CD4-positive, alpha-beta T cell treated with Interleukin-6 at 100 ng/mL for 8 hours (primary cell): ENCODE measurements at regions not wholly inside any gene's neighbourhood (a gene's known extent, or its start where the extent isn't known, plus 50 kb on each side); places are given as distances from the start of the nearest gene placed in this dataset.
"Not testable (repeated sequence)": the region's sequence is repeated elsewhere in the genome, so short reads cannot be mapped to it uniquely, and the experiment has no call there.

Experiments
- DNase-seq: peaks from one replicate; pipeline ENCODE4 v3.0.0-alpha.2; 2020; ENCODE audit warnings: mixed read lengths, low spot score

GRCh38 chr15:91356083-91356482 is 256.0 kb downstream of the SV2B start:
- no peak for DNase-seq

DNA sequence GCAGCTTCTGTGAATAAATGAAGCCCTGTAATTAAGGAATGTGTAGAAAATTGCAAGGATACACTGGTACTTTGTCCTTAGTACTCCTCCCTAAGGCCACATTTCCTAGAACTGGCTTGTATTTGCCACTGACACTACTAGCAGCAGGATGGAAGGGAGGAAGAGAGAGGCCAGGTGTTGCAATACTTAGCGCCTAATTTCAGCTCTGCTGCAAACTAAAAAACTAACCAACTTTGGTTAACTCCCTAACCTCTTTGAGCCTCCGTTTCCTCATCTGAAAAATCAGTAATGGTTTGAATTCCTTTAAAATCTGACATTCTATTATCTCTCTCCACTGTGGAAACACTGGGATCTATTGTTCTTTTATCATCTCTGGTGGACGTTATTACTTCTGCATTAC is 257.0 kb downstream of the SV2B start:
- no peak for DNase-seq

- no peak for DNase-seq
Observed at GRCh38 chr15:91357486-91357885, 257.4 kb downstream of the SV2B start.

DNA sequence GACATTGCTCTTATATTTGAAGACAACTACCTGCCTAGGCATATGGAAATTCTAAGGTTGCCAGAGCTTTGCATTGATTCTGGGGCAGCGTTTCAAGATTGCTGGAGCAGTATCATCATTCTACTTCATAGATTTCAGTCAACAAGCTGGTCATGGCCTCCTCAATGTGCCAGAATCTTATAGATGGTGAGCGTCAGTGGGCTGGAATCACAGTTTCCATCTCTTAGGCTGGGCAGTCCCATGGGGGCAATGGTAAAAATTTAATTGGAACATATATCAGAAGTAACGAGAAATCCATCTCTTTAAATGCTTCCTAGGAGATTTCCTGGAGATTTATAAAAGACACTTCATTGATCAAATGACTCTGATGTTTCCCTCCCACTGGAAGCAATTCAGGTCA is 258.3 kb downstream of the SV2B start:
- DNase-seq = no peak

GRCh38 chr15:91361696-91362095 is 261.6 kb downstream of the SV2B start:
- DNase-seq = not testable (repeated sequence)

DNA sequence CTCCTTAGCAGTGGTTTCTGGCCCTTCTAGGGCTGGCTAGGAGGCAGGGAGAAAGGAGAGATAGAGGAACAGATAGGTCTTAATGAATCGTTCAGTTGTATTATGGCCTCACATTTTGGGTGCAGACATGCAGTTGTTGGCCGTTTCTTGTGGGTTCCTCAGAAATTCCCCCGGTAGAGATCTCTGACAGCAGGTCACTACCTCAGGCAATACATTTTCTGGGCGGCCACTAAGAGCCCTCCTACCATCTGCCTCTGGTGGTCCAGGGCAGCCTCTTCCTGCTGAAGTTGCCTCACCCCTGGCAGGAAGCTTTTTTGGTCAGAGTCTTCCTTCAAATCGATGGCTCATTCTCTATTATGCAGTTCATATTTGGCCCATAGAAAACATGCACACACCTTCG is 266.1 kb downstream of the SV2B start:
- DNase-seq = no peak

- no peak for DNase-seq
Observed at GRCh38 chr15:91368611-91369010, 268.6 kb downstream of the SV2B start.

- DNase-seq = no peak
Observed at GRCh38 chr15:91369823-91370222, 269.8 kb downstream of the SV2B start.

DNA sequence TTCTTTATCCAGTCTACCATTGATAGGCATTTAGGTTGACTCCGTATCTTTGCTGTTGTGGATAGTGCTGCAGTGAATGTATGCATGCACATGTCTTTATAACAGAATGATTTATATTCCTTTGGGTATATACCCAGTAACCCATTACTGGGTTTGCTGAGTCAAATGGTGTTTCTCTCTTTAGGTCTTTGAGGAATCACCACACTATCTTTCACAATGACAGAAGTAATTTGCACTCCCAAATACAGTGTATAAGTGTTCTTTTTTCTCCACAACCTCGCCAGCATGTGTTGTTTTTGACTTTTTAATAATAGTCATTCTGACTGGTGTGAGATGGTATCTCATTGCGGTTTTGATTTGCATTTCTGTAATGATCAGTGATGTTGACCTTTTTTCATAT is 271.3 kb downstream of the SV2B start:
- DNase-seq = not testable (repeated sequence)

DNA sequence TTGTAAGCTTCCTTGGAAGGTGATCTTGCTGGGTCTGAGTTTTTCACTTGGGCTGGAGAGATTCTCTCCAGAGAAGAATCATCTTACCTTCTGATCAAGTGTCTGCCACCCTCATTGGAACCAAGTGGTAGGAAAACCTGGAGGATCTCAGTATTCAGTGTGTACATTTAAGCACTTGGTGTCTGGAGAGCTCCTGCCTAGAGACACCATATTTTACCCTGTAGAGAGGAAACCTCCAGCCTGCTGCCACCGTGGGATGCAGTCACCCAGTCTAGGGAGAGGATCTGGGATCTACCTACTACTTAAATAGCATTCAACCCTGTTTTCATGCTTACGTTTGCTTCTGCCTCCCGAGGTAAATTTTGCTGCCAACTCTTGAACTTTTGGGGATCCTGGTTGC is 274.3 kb downstream of the SV2B start:
- DNase-seq = no peak

- DNase-seq = no peak
Observed at GRCh38 chr15:91376038-91376437, 276.0 kb downstream of the SV2B start.

- no peak for DNase-seq
Observed at GRCh38 chr15:91380114-91380513, 280.1 kb downstream of the SV2B start.

- DNase-seq = no peak
Observed at GRCh38 chr15:91383532-91383931, 283.5 kb downstream of the SV2B start.

GRCh38 chr15:91384189-91384730 is 284.2 kb downstream of the SV2B start:
- no peak for DNase-seq

- DNase-seq = no peak
Observed at GRCh38 chr15:91385311-91385710, 285.3 kb downstream of the SV2B start.

GRCh38 chr15:91393186-91393585 is 293.1 kb downstream of the SV2B start:
- DNase-seq = no peak

DNA sequence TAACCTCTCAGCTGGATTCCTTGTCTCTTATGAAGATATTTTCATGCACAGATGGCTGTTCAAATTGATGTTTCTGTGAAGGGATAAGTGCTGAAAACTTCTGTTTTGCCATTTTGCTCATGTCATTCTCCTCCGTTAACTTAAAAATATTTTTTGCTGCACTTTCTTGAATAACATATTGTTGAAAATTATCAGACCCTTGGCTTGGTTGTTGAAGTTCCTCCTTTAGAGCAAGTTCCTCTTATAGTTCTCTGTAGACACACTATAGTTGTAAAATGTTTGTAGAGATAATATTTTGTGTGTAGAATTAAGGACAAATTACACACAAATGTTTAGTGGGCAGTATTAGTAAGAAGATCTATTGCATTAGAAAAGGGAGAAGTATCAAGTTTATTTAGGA is 300.4 kb downstream of the SV2B start:
- no peak for DNase-seq

- peak; percentile 7 for DNase-seq
Observed at GRCh38 chr15:91407269-91407889, 307.3 kb downstream of the SV2B start.

- DNase-seq = no peak
Observed at GRCh38 chr15:91408476-91409076, 308.5 kb downstream of the SV2B start.

DNA sequence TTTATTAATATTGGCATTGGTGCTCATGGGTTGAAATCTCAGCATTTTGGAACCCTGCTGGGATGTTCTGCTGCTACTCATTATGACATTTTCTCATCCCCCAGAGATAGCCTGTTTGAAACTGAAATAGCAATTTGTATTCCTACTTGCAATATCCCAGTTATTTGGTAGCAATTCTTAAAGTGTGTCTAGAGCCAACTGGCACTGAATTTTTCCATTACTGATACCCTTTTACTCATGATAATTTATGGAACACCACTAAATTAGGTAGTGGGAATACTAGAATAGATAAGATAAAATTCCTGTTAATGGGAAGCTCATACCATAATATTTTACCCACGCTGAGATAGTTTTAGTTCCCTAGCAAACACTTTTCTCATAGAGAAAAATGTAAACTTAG is 309.3 kb downstream of the SV2B start:
- DNase-seq = no peak

DNA sequence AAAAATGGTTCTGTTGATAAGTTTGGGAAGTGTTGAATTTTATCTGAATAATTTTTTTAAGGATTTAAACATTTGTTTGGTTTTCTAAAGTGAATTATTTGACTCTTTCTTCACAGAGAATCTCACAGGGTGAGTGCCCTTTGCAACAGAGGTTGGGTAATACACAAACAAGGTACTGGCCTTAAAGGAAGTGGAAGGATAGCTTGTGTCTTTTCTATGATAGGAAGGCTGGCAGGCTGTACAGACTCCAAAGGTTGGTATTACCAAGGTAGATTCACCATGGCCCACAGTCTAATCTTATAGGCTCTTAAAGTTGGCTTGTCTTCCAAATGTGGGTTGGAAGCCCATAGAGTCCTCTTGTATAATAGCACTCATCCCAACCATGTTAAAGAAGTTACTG is 311.5 kb downstream of the SV2B start:
- no peak for DNase-seq

DNA sequence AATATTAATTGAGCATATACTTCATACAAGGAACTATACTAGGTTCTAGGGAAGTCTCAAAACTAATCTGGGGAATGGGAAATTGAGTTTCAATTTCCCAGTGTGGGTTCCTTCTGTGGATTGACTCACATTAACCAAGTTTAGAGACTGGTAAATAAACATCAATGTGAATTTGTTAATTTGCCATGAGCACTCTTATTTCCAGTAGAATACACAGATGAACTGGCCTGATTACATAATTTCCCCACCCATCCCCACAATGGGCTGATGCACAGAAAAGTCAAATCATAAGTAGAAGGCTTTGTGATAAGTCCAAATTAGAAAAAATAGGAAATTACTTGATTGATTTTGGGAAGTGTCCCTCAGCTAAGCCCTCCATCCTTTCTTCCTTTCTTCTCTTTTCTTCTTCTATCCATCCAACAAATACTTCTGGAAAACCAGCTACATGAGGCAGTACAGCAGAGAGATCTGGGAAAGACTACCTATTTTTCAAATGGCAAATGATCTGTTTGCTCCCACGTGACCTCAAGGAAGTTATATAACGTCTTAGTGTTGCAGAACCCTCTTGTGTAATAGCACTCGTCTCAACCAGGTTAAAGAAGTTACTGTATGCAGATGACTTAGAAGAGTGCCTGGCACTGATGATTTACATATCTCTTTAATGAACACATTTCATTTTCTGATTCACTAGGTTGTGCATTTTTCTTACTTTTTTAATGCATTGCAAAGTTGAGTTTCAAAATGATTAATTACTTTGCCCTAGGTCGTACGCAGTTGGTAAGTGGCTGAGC is 312.3 kb downstream of the SV2B start:
- no peak for DNase-seq

- DNase-seq = no peak
Observed at GRCh38 chr15:91413142-91413541, 313.1 kb downstream of the SV2B start.
